ENCODE measurements at regions not wholly inside any gene's neighbourhood (a gene's known extent, or its start where the extent isn't known, plus 50 kb on each side); places are given as distances from the start of the nearest gene placed in this dataset.

- 68 to 79% (median 76%) methylated on average over 3 of the region's 3 CpGs for whole genome bisulfite sequencing, 4 donors
- no peak for ATAC-seq
- Histone ChIP-seq H3K27me3 (no peaks in the 10 kb centered on the region), H3K4me1 (no peaks in the 10 kb centered on the region), H3K4me3 (no peak overlapping the region), H3K9me3 (peaks cover 0 to 3% (median 0%) of the 10 kb centered on the region in 12 donors), H3K27ac (no peak overlapping the region), H3K36me3 (no peaks in the 10 kb centered on the region)
- TF ChIP-seq CTCF (IDR thresholded peaks at IDR 0.05) (no peak), POLR2A (IDR thresholded peaks at IDR 0.05) (no peak)
- intact Hi-C loops (cut with DNase I) = no loop called here
- DNase-seq = no peak
Measured at GRCh38 chr3:104992676-104993075, 374.0 kb upstream of the ALCAM start.

GRCh38 chr3:105006164-105006563 is 360.5 kb upstream of the ALCAM start:
- TF ChIP-seq POLR2A (IDR thresholded peaks at IDR 0.05) (no peak), CTCF (IDR thresholded peaks at IDR 0.05) (no peak)
- intact Hi-C loops (cut with DNase I) = no loop called here
- no peaks in the 10 kb centered on the region for H3K36me3 ChIP-seq
- DNase-seq (no peak), ATAC-seq (no peak)
- no peaks in the 10 kb centered on the region for H3K4me1 ChIP-seq
- no peak overlapping the region for H3K4me3 ChIP-seq
- H3K27ac ChIP-seq = no peak overlapping the region
- H3K27me3 ChIP-seq = no peaks in the 10 kb centered on the region
- H3K9me3 ChIP-seq = peaks cover 0 to 7% (median 0%) of the 10 kb centered on the region in 12 donors

GRCh38 chr3:105013657-105014056 is 353.1 kb upstream of the ALCAM start:
- Histone ChIP-seq H3K27ac (no peak overlapping the region), H3K36me3 (no peaks in the 10 kb centered on the region), H3K4me1 (no peaks in the 10 kb centered on the region), H3K4me3 (no peak overlapping the region), H3K27me3 (no peaks in the 10 kb centered on the region), H3K9me3 (peaks cover 0 to 7% (median 0%) of the 10 kb centered on the region in 12 donors)
- DNase-seq = no peak
- 46 to 58% (median 48%) methylated on average over 2 of the region's 2 CpGs for WGBS, 4 donors
- TF ChIP-seq POLR2A (IDR thresholded peaks at IDR 0.05) (no peak), CTCF (IDR thresholded peaks at IDR 0.05) (no peak)
- intact Hi-C loops (cut with DNase I) = no loop called here
- no peak for ATAC-seq

GRCh38 chr3:105014631-105015030 is 352.1 kb upstream of the ALCAM start:
- peaks cover 0 to under 1% (median 0%) of the 10 kb centered on the region in 12 donors for H3K9me3 ChIP-seq
- intact Hi-C loops (cut with DNase I) = no loop called here
- DNase-seq = no peak
- no peak for TF ChIP-seq POLR2A (IDR thresholded peaks at IDR 0.05)
- TF ChIP-seq CTCF (IDR thresholded peaks at IDR 0.05) = no peak
- H3K4me3 ChIP-seq = no peak overlapping the region
- no peak overlapping the region for H3K27ac ChIP-seq
- no peaks in the 10 kb centered on the region for H3K4me1 ChIP-seq
- H3K27me3 ChIP-seq = no peaks in the 10 kb centered on the region
- no peak for ATAC-seq
- H3K36me3 ChIP-seq = no peaks in the 10 kb centered on the region
- WGBS, 4 donors = 59 to 79% (median 68%) methylated on average over 1 of the region's 1 CpG
